Natural killer cell (primary cell): ENCODE measurements at regions not wholly inside any gene's neighbourhood (a gene's known extent, or its start where the extent isn't known, plus 50 kb on each side); places are given as distances from the start of the nearest gene placed in this dataset.

Experiments
- ATAC-seq, 3 donors: fragments of 150-1000 bp in 2 of 3; fragments of 200-7000 bp in 1 of 3; cut with Tn5 transposase; 1 replicate in 1 of 3; 2 replicates in 2 of 3; pipeline ENCODE4 v1.10.0; 2021; ENCODE audit warnings: mild to moderate bottlenecking in 2 of 3, moderate library complexity in 2 of 3
- DNase-seq, 2 donors: peaks; one replicate each; pipeline versions ENCODE4 v3.0.0 to v3.0.0-alpha.2; 2013 to 2021; ENCODE audit warnings: mixed read lengths in 1 of 2
- H3K27ac ChIP-seq: one replicate; pipeline ENCODE4 v1.5.1; 2013; ENCODE audit warnings: mild to moderate bottlenecking, low read length
- H3K27me3 ChIP-seq: one replicate; pipeline ENCODE4 v1.6.1; 2013; ENCODE audit warnings: low read length; ENCODE audit not compliant: control insufficient read depth, insufficient read depth
- H3K36me3 ChIP-seq: one replicate; pipeline ENCODE4 v1.6.1; 2013; ENCODE audit warnings: low read length; ENCODE audit not compliant: control insufficient read depth, insufficient read depth
- H3K4me1 ChIP-seq: one replicate; pipeline ENCODE4 v1.6.1; 2013; ENCODE audit warnings: low read length; ENCODE audit not compliant: control insufficient read depth, insufficient read depth
- H3K4me3 ChIP-seq: one replicate; pipeline ENCODE4 v1.5.1; 2013; ENCODE audit warnings: low read length
- H3K9me3 ChIP-seq: one replicate; pipeline ENCODE4 v1.6.1; 2013; ENCODE audit warnings: low read length; ENCODE audit not compliant: control insufficient read depth, insufficient read depth
- H3K27ac Mint-ChIP-seq, 2 donors: one replicate each; pipeline ENCODE4 v1.8.0; 2022; ENCODE audit warnings: mild to moderate bottlenecking in 2 of 2, mixed read lengths in 2 of 2, moderate library complexity in 1 of 2
- H3K27me3 Mint-ChIP-seq, 2 donors: one replicate each; pipeline ENCODE4 v1.8.0; 2022; ENCODE audit warnings: low read depth in 2 of 2, mixed read lengths in 2 of 2
- H3K36me3 Mint-ChIP-seq: one replicate; pipeline ENCODE4 v1.8.0; 2022; ENCODE audit warnings: mixed read lengths
- H3K4me1 Mint-ChIP-seq, 2 donors: one replicate each; pipeline ENCODE4 v1.8.0; 2022; ENCODE audit warnings: mixed read lengths in 2 of 2
- H3K4me3 Mint-ChIP-seq: one replicate; pipeline ENCODE4 v1.8.0; 2022; ENCODE audit warnings: mild to moderate bottlenecking, moderate library complexity, mixed read lengths
- H3K9me3 Mint-ChIP-seq, 2 donors: one replicate each; pipeline ENCODE4 v1.8.0; 2022; ENCODE audit warnings: mixed read lengths in 2 of 2
- CTCF ChIP-seq: fragments of 200-600 bp; IDR thresholded peaks from one replicate; pipeline ENCODE4 v1.8.0; 2022; ENCODE audit warnings: antibody characterized with exemption
- WGBS: methylation state at CpG from one replicate; pipeline ENCODE4 v1.1.7; 2013; ENCODE audit warnings: missing lambda C conversion rate; ENCODE audit not compliant: insufficient coverage; 5-methylcytosine and 5-hydroxymethylcytosine counted together
- intact Hi-C: fragments of 100-400 bp; cut with micrococcal nuclease; formaldehyde crosslinking; loops from one replicate; pipeline ENCODE4 v1.14.2; 2022

GRCh38 chr13:46481166-46481565 lies 71.8 kb upstream of the LRCH1 start:
- TF ChIP-seq CTCF = no peak
- Mint-ChIP-seq H3K27ac (no peak overlapping the region), H3K4me3 (no peak overlapping the region), H3K4me1 (no peaks in the 10 kb centered on the region), H3K36me3 (no peaks in the 10 kb centered on the region), H3K9me3 (peaks cover 3 to 10% of the 10 kb centered on the region in 2 donors), H3K27me3 (peaks cover 4 to 15% of the 10 kb centered on the region in 2 donors)
- Histone ChIP-seq H3K27ac (no peak overlapping the region), H3K4me1 (no peaks in the 10 kb centered on the region), H3K27me3 (no peaks in the 10 kb centered on the region), H3K36me3 (no peaks in the 10 kb centered on the region), H3K9me3 (peaks cover 20% of the 10 kb centered on the region), H3K4me3 (no peak overlapping the region)
- 94% methylated on average over 4 of the region's 4 CpGs for WGBS
- ATAC-seq (no peak), DNase-seq (no peak)
- intact Hi-C loops = no loop called here

GRCh38 chr13:46480131-46480530 lies 72.8 kb upstream of the LRCH1 start:
- WGBS = 94% methylated on average over 5 of the region's 5 CpGs
- ATAC-seq = no peak

GRCh38 chr13:46479691-46480090 lies 73.3 kb upstream of the LRCH1 start:
- no peaks in the 10 kb centered on the region for H3K4me1 ChIP-seq
- DNase-seq (no peak), ATAC-seq (no peak)
- H3K27me3 ChIP-seq = no peaks in the 10 kb centered on the region
- intact Hi-C loops = no loop called here
- no peak overlapping the region for H3K27ac ChIP-seq
- peaks cover 12% of the 10 kb centered on the region for H3K9me3 ChIP-seq
- Mint-ChIP-seq H3K27ac (no peak overlapping the region), H3K36me3 (no peaks in the 10 kb centered on the region), H3K4me3 (no peak overlapping the region), H3K9me3 (peaks cover 3 to 9% of the 10 kb centered on the region in 2 donors), H3K4me1 (no peaks in the 10 kb centered on the region), H3K27me3 (peaks cover 4 to 15% of the 10 kb centered on the region in 2 donors)
- no peak for TF ChIP-seq CTCF
- no peaks in the 10 kb centered on the region for H3K36me3 ChIP-seq
- no peak overlapping the region for H3K4me3 ChIP-seq
- WGBS = 91% methylated on average over 1 of the region's 1 CpG

More at GRCh38 chr13:46480131-46480530, 72.8 kb upstream of the LRCH1 start:
- Histone ChIP-seq H3K4me3 (no peak overlapping the region), H3K27ac (no peak overlapping the region), H3K4me1 (no peaks in the 10 kb centered on the region), H3K36me3 (no peaks in the 10 kb centered on the region), H3K27me3 (no peaks in the 10 kb centered on the region), H3K9me3 (peaks cover 15% of the 10 kb centered on the region)
- TF ChIP-seq CTCF = no peak
- no peaks in the 10 kb centered on the region for H3K4me1 Mint-ChIP-seq
- intact Hi-C loops = no loop called here
- H3K36me3 Mint-ChIP-seq = no peaks in the 10 kb centered on the region
- no peak for DNase-seq
- peaks cover 4 to 15% of the 10 kb centered on the region in 2 donors for H3K27me3 Mint-ChIP-seq
- no peak overlapping the region for H3K27ac Mint-ChIP-seq
- H3K9me3 Mint-ChIP-seq = peaks cover 3 to 10% of the 10 kb centered on the region in 2 donors
- H3K4me3 Mint-ChIP-seq = no peak overlapping the region

- DNase-seq (no peak), ATAC-seq (no peak)
- Mint-ChIP-seq H3K27me3 (peaks cover 4 to 15% of the 10 kb centered on the region in 2 donors), H3K9me3 (peaks cover 0 to 6% of the 10 kb centered on the region in 2 donors), H3K4me1 (no peaks in the 10 kb centered on the region), H3K27ac (no peak overlapping the region), H3K36me3 (no peaks in the 10 kb centered on the region), H3K4me3 (no peak overlapping the region)
- intact Hi-C loops = no loop called here
- no peaks in the 10 kb centered on the region for H3K27me3 ChIP-seq
- peaks cover 10% of the 10 kb centered on the region for H3K9me3 ChIP-seq
- 100% methylated on average over 1 of the region's 1 CpG for WGBS
- no peaks in the 10 kb centered on the region for H3K36me3 ChIP-seq
- H3K4me1 ChIP-seq = no peaks in the 10 kb centered on the region
- no peak overlapping the region for H3K27ac ChIP-seq
- H3K4me3 ChIP-seq = no peak overlapping the region
- no peak for TF ChIP-seq CTCF
These were observed 73.7 kb upstream of the LRCH1 start for GRCh38 chr13:46479283-46479682.
